Smooth muscle cell (in vitro differentiated cells): ENCODE measurements at regions not wholly inside any gene's neighbourhood (a gene's known extent, or its start where the extent isn't known, plus 50 kb on each side); places are given as distances from the start of the nearest gene placed in this dataset.

Experiments
- DNase-seq: peaks from one replicate; lab custom pipeline; 2025; ENCODE audit not compliant: unreplicated experiment; lab: John Stamatoyannopoulos, UW
- H2AFZ ChIP-seq: fragments of 200-600 bp; sonication (generic); 2 replicates; pipeline ENCODE4 v1.6.0; 2016; ENCODE audit warnings: antibody characterized with exemption, low read depth, mild to moderate bottlenecking
- H3F3A ChIP-seq: fragments of 200-600 bp; sonication (generic); 2 replicates; pipeline ENCODE4 v1.6.0; 2017; ENCODE audit warnings: antibody characterized with exemption, low read depth
- H3K27ac ChIP-seq: fragments of 200-600 bp; sonication (generic); 2 replicates; pipeline ENCODE4 v1.5.1; 2016; ENCODE audit warnings: low read depth, mild to moderate bottlenecking
- H3K27me3 ChIP-seq: fragments of 200-600 bp; sonication (generic); 2 replicates; pipeline ENCODE4 v1.6.1; 2016; ENCODE audit warnings: low read depth, mild to moderate bottlenecking
- H3K36me3 ChIP-seq: fragments of 200-600 bp; sonication (generic); 2 replicates; pipeline ENCODE4 v1.5.1; 2016; ENCODE audit warnings: low read depth
- H3K4me1 ChIP-seq: fragments of 200-600 bp; sonication (generic); 2 replicates; pipeline ENCODE4 v1.5.1; 2016; ENCODE audit warnings: low read depth
- H3K4me2 ChIP-seq: fragments of 200-600 bp; sonication (generic); 2 replicates; pipeline ENCODE4 v1.6.0; 2016; ENCODE audit warnings: mild to moderate bottlenecking
- H3K4me3 ChIP-seq: fragments of 200-600 bp; sonication (generic); 2 replicates; pipeline ENCODE4 v1.5.1; 2016; ENCODE audit warnings: mild to moderate bottlenecking
- H3K79me2 ChIP-seq: fragments of 200-600 bp; sonication (generic); 2 replicates; pipeline ENCODE4 v1.6.0; 2016; ENCODE audit warnings: low read depth, mild to moderate bottlenecking
- H3K9ac ChIP-seq: fragments of 200-600 bp; sonication (generic); 2 replicates; pipeline ENCODE4 v1.6.0; 2016; ENCODE audit warnings: low read depth
- H3K9me3 ChIP-seq: fragments of 200-600 bp; sonication (generic); replicated peaks from 2 replicates; pipeline ENCODE4 v1.5.1; 2016; ENCODE audit warnings: low read depth
- H4K20me1 ChIP-seq: fragments of 200-600 bp; sonication (generic); 2 replicates; pipeline ENCODE4 v1.6.0; 2016; ENCODE audit warnings: low read depth
- CTCF ChIP-seq: fragments of 200-600 bp; sonication (generic); IDR thresholded peaks from 2 replicates; pipeline ENCODE4 v1.5.1; 2017; ENCODE audit warnings: borderline replicate concordance, mild to moderate bottlenecking, antibody characterized with exemption; ENCODE audit not compliant: insufficient read depth, poor library complexity, severe bottlenecking
- WGBS: methylation state at CpG from one replicate; pipeline ENCODE4 v1.1.7; 2016; ENCODE audit warnings: low lambda C conversion rate; 5-methylcytosine and 5-hydroxymethylcytosine counted together

DNA sequence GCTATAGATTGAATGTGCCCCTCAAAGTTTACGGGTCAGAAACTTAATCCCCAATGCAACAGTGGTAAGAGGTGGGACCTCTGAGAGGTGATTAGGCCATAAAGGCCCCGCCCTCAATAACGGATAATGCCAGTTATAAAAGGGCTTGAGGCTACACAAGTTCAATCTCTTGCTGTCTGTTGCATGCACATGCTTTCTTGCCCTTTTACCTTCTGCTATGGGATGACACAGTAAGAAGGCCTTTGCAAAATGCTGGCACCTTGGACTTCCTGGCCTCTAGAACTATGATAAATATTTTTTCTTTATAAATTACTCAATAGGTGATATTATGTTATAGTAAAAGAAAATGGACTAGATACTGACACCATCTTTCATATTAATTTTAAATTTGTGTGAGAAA lies 806.1 kb downstream of the TENT5A start:
- H3K4me3 ChIP-seq, result no peak overlapping the region
- H2AFZ ChIP-seq, result no peak overlapping the region
- no peak overlapping the region for H3K27ac ChIP-seq
- no peaks in the 10 kb centered on the region for H3K79me2 ChIP-seq
- no peaks in the 10 kb centered on the region for H3K4me1 ChIP-seq
- H3F3A ChIP-seq, result no peaks in the 10 kb centered on the region
- H3K36me3 ChIP-seq, result no peaks in the 10 kb centered on the region
- WGBS, result 92% methylated on average over 3 of the region's 3 CpGs
- no peak overlapping the region for H3K9ac ChIP-seq
- no peaks in the 10 kb centered on the region for H3K27me3 ChIP-seq
- no peaks in the 10 kb centered on the region for H4K20me1 ChIP-seq
- TF ChIP-seq CTCF, result no peak
- H3K9me3 ChIP-seq, result no peaks in the 10 kb centered on the region
- no peak for DNase-seq
- no peak overlapping the region for H3K4me2 ChIP-seq

DNA sequence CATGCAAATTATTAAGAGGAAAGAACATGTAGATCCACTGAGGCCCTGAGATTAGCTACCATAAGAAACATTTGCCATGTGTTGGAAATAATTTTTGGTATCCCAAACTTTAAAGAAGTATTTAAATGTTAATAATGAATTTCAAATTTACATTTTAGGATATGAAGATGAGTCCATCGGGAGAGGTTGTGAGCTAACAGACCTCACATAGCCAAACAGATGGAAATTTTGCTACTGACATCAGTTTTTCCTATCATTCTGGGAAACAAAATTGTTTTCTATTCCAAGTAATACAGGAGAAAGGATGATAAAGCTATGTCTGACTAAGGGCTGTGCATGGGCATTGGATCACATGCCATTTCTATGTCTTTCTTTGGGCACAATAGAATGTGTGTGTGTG lies 809.6 kb downstream of the TENT5A start:
- Histone ChIP-seq H3K36me3 (no peaks in the 10 kb centered on the region), H3K9ac (no peak overlapping the region), H2AFZ (no peak overlapping the region), H3F3A (no peaks in the 10 kb centered on the region), H3K27me3 (no peaks in the 10 kb centered on the region), H4K20me1 (no peaks in the 10 kb centered on the region), H3K4me1 (no peaks in the 10 kb centered on the region), H3K4me2 (no peak overlapping the region), H3K79me2 (no peaks in the 10 kb centered on the region), H3K9me3 (no peaks in the 10 kb centered on the region), H3K4me3 (no peak overlapping the region), H3K27ac (no peak overlapping the region)
- no peak for DNase-seq
- TF ChIP-seq CTCF, result no peak
- 92% methylated on average over 1 of the region's 1 CpG for WGBS

GRCh38 chr6:80940976-80941375 lies 811.5 kb downstream of the TENT5A start:
- Histone ChIP-seq H3F3A (no peaks in the 10 kb centered on the region), H3K9me3 (peaks cover 3% of the 10 kb centered on the region), H3K4me1 (no peaks in the 10 kb centered on the region), H3K4me2 (peak overlapping the region; percentile 53), H3K4me3 (no peak overlapping the region), H3K36me3 (no peaks in the 10 kb centered on the region), H3K79me2 (no peaks in the 10 kb centered on the region), H2AFZ (no peak overlapping the region), H3K9ac (no peak overlapping the region), H3K27me3 (no peaks in the 10 kb centered on the region), H4K20me1 (no peaks in the 10 kb centered on the region), H3K27ac (peak overlapping the region; percentile 1)
- no peak for DNase-seq
- 70% methylated on average over 1 of the region's 1 CpG for WGBS
- TF ChIP-seq CTCF, result no peak

GRCh38 chr6:80940571-80940970 lies 811.9 kb downstream of the TENT5A start:
- H3K4me2 ChIP-seq, result peak overlapping the region; percentile 53
- TF ChIP-seq CTCF, result no peak
- no peaks in the 10 kb centered on the region for H4K20me1 ChIP-seq
- H3K9ac ChIP-seq, result no peak overlapping the region
- no peaks in the 10 kb centered on the region for H3K27me3 ChIP-seq
- peaks cover 4% of the 10 kb centered on the region for H3K9me3 ChIP-seq
- no peaks in the 10 kb centered on the region for H3K4me1 ChIP-seq
- H3K4me3 ChIP-seq, result no peak overlapping the region
- peak overlapping the region; percentile 1 for H3K27ac ChIP-seq
- no peaks in the 10 kb centered on the region for H3F3A ChIP-seq
- no peaks in the 10 kb centered on the region for H3K79me2 ChIP-seq
- H2AFZ ChIP-seq, result no peak overlapping the region
- H3K36me3 ChIP-seq, result no peaks in the 10 kb centered on the region
- 19% methylated on average over 1 of the region's 1 CpG for WGBS
- no peak for DNase-seq
